ENCODE measurements at regions not wholly inside any gene's neighbourhood (a gene's known extent, or its start where the extent isn't known, plus 50 kb on each side); places are given as distances from the start of the nearest gene placed in this dataset.

DNA sequence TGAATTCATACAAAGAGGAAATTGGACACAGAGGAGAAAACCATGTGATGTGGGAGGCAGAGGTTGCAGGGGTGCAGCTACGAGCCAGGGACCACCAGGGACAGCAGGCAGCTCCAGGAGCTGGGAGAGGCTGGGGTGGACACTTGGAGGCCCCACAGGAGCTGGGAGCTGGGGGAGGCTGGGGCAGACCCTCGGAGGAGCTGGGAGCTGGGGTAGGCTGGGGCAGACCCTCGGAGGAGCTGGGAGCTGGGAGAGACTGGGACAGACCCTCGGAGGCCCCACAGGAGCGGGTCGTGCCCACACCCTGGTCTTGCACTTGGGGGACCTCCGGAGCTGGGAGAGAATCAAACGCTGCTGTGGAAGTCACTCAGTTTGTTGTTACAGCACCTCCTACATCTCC lies 141.7 kb downstream of the SOX1 start:
- TF ChIP-seq CTCF (IDR thresholded peaks at IDR 0.05), result no peak
- no peak for TF ChIP-seq POLR2A (IDR thresholded peaks at IDR 0.05)

Data from thyroid gland (tissue), 4 donors.